Ectodermal cell (in vitro differentiated cells): ENCODE measurements at regions not wholly inside any gene's neighbourhood (a gene's known extent, or its start where the extent isn't known, plus 50 kb on each side); places are given as distances from the start of the nearest gene placed in this dataset.

ENCODE experiments used
- H3K27ac ChIP-seq: 2 replicates; pipeline ENCODE4 v1.7.0; 2013; ENCODE audit warnings: mild to moderate bottlenecking, low read depth, low read length; ENCODE audit not compliant: insufficient read depth, poor library complexity, severe bottlenecking
- H3K27me3 ChIP-seq: 2 replicates; pipeline ENCODE4 v1.7.0; 2013; ENCODE audit warnings: mild to moderate bottlenecking, low read length; ENCODE audit not compliant: insufficient read depth, control insufficient read depth, poor library complexity, severe bottlenecking
- H3K36me3 ChIP-seq: one replicate; pipeline ENCODE4 v1.7.0; 2013; ENCODE audit warnings: low read length; ENCODE audit not compliant: control insufficient read depth, insufficient read depth
- H3K4me1 ChIP-seq: one replicate; pipeline ENCODE4 v1.7.0; 2013; ENCODE audit warnings: low read length; ENCODE audit not compliant: control insufficient read depth, insufficient read depth
- H3K4me3 ChIP-seq: 2 replicates; pipeline ENCODE4 v1.7.0; 2013; ENCODE audit warnings: low read depth, low read length, control low read depth; ENCODE audit not compliant: insufficient read depth
- H3K9me3 ChIP-seq: 2 replicates; pipeline ENCODE4 v1.7.0; 2013; ENCODE audit warnings: mild to moderate bottlenecking, low read length, moderate library complexity; ENCODE audit not compliant: control insufficient read depth
- WGBS, 2 experiments: methylation state at CpG; one replicate each; pipeline ENCODE4 v1.1.7; 2013; ENCODE audit warnings: missing lambda C conversion rate in 2 of 2; 5-methylcytosine and 5-hydroxymethylcytosine counted together

DNA sequence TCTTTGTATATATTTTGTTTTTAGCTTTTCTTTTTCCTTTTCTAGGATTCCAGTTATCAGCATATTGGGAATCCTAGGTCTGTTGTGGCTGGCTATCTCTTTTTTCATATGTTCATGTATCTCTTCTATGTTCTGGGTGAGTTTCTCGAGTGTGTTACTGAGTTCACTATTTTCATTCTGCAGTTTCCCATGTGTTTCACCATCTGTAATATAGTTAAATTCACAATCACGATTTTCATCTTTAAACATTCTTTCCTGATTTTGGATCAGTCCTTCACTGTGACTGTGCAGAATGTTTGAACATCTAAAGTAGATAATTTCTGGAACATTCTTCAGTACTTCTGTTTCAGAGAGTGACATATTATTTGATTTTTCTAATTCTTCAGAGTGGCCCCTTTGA lies 862.1 kb downstream of the OLFM4 start:
- H3K9me3 ChIP-seq, result no peaks in the 10 kb centered on the region
- no peak overlapping the region for H3K27ac ChIP-seq
- WGBS, 2 experiments, result 100% methylated on average over 2 of the region's 2 CpGs
- H3K27me3 ChIP-seq, result no peaks in the 10 kb centered on the region
- no peak overlapping the region for H3K4me3 ChIP-seq
- H3K4me1 ChIP-seq, result no peaks in the 10 kb centered on the region
- no peaks in the 10 kb centered on the region for H3K36me3 ChIP-seq

- H3K36me3 ChIP-seq, result no peaks in the 10 kb centered on the region
Observed at GRCh38 chr13:53901593-53901992, 873.0 kb downstream of the OLFM4 start.

GRCh38 chr13:53907891-53908290 lies 879.3 kb downstream of the OLFM4 start:
- Histone ChIP-seq H3K4me1 (no peaks in the 10 kb centered on the region), H3K36me3 (no peaks in the 10 kb centered on the region), H3K27ac (no peak overlapping the region), H3K27me3 (no peaks in the 10 kb centered on the region), H3K9me3 (no peaks in the 10 kb centered on the region), H3K4me3 (no peak overlapping the region)
- 100% methylated on average over 1 of the region's 2 CpGs; no CpG with 5 or more reads in 1 of the 2 experiments for WGBS, 2 experiments

More at GRCh38 chr13:53901593-53901992, 873.0 kb downstream of the OLFM4 start:
- Histone ChIP-seq H3K4me3 (no peak overlapping the region), H3K27ac (no peak overlapping the region), H3K9me3 (no peaks in the 10 kb centered on the region), H3K4me1 (no peaks in the 10 kb centered on the region), H3K27me3 (no peaks in the 10 kb centered on the region)

- 92 to 93% methylated on average over 10 of the region's 10 CpGs for WGBS, 2 experiments
- no peaks in the 10 kb centered on the region for H3K9me3 ChIP-seq
- H3K36me3 ChIP-seq, result no peaks in the 10 kb centered on the region
- no peak overlapping the region for H3K27ac ChIP-seq
- H3K27me3 ChIP-seq, result no peaks in the 10 kb centered on the region
- H3K4me3 ChIP-seq, result no peak overlapping the region
- H3K4me1 ChIP-seq, result no peaks in the 10 kb centered on the region
Observed at GRCh38 chr13:53920916-53921315, 892.3 kb downstream of the OLFM4 start.

GRCh38 chr13:53921473-53921872 lies 892.9 kb downstream of the OLFM4 start:
- Histone ChIP-seq H3K9me3 (no peaks in the 10 kb centered on the region), H3K36me3 (no peaks in the 10 kb centered on the region), H3K27me3 (no peaks in the 10 kb centered on the region), H3K27ac (no peak overlapping the region), H3K4me3 (no peak overlapping the region), H3K4me1 (no peaks in the 10 kb centered on the region)
- 88 to 89% methylated on average over 13 of the region's 13 CpGs for WGBS, 2 experiments

- H3K9me3 ChIP-seq, result no peaks in the 10 kb centered on the region
- WGBS, 2 experiments, result no CpG with 5 or more reads among the region's 1 CpG
- peaks cover 17% of the 10 kb centered on the region for H3K27me3 ChIP-seq
- no peak overlapping the region for H3K4me3 ChIP-seq
- no peaks in the 10 kb centered on the region for H3K4me1 ChIP-seq
- H3K27ac ChIP-seq, result no peak overlapping the region
- H3K36me3 ChIP-seq, result no peaks in the 10 kb centered on the region
Observed at GRCh38 chr13:53941588-53942190, 913.1 kb downstream of the OLFM4 start.

DNA sequence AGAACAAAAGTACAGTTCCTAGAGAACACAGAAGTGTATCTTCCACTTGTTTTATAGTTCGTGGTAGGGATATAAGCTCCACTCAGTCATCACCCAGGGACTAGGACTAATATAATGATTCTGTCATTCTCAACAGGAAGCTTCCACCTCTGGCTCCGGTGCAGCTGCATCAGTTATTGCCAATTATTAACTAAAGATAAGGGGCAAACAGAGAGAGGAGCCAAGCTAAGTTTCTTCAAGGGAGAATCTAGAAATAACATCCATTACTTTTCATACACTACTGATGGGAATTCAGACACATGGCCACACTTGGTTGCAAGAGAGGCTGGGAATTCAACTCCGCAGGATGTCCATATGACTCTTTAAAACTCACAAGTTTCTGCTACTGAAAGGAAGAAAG lies 917.9 kb downstream of the OLFM4 start:
- Histone ChIP-seq H3K4me1 (no peaks in the 10 kb centered on the region), H3K4me3 (no peak overlapping the region), H3K27ac (no peak overlapping the region), H3K27me3 (peaks cover 17% of the 10 kb centered on the region), H3K36me3 (no peaks in the 10 kb centered on the region), H3K9me3 (no peaks in the 10 kb centered on the region)
- 84 to 88% methylated on average over 3 of the region's 3 CpGs for WGBS, 2 experiments

DNA sequence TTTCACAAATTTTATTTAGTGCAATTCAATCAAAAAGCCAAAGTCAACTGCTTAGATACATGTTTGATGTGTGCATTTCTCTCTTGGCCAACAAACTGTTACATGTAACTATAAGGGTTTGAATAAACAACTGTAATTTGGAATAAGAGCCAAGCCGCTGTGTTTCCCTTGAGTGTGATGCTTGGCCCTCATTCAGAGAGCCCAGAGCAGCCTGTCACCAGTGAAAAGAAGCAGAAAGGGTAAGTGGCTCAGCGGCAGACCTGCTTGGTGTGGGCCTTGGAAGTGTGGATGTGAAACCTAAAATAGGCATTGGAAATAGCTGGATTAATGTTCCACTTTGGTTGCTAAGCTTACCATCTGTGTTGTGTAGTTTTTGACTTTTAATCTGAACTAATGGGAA lies 924.6 kb downstream of the OLFM4 start:
- no peak overlapping the region for H3K4me3 ChIP-seq
- H3K4me1 ChIP-seq, result no peaks in the 10 kb centered on the region
- 87 to 94% methylated on average over 2 of the region's 2 CpGs for WGBS, 2 experiments
- no peaks in the 10 kb centered on the region for H3K9me3 ChIP-seq
- H3K36me3 ChIP-seq, result no peaks in the 10 kb centered on the region
- H3K27me3 ChIP-seq, result no peaks in the 10 kb centered on the region
- H3K27ac ChIP-seq, result no peak overlapping the region
